CD4-positive, alpha-beta T cell treated with Interferon gamma for 1 hour (primary cell): ENCODE measurements at regions not wholly inside any gene's neighbourhood (a gene's known extent, or its start where the extent isn't known, plus 50 kb on each side); places are given as distances from the start of the nearest gene placed in this dataset.

Source experiments
- DNase-seq: peaks from one replicate; pipeline ENCODE4 v3.0.0-alpha.2; 2020

GRCh38 chr9:22307013-22307711, 139.5 kb upstream of the DMRTA1 start:
- DNase-seq = no peak

GRCh38 chr9:22308177-22308576, 138.4 kb upstream of the DMRTA1 start:
- DNase-seq = no peak

GRCh38 chr9:22316645-22317044, 130.0 kb upstream of the DMRTA1 start:
- DNase-seq = no peak

GRCh38 chr9:22331533-22331932, 115.1 kb upstream of the DMRTA1 start:
- DNase-seq = no peak

- DNase-seq = no peak
Observed at GRCh38 chr9:22332202-22332601, 114.4 kb upstream of the DMRTA1 start.

- DNase-seq = no peak
Observed at GRCh38 chr9:22337261-22337660, 109.4 kb upstream of the DMRTA1 start.

- no peak for DNase-seq
Observed at GRCh38 chr9:22342491-22343217, 104.0 kb upstream of the DMRTA1 start.

- DNase-seq = no peak
Observed at GRCh38 chr9:22343218-22343611, 103.4 kb upstream of the DMRTA1 start.

- DNase-seq = no peak
Observed at GRCh38 chr9:22354699-22355384, 91.8 kb upstream of the DMRTA1 start.

GRCh38 chr9:22356985-22357384, 89.6 kb upstream of the DMRTA1 start:
- no peak for DNase-seq

- no peak for DNase-seq
Observed at GRCh38 chr9:22363421-22363887, 83.2 kb upstream of the DMRTA1 start.

GRCh38 chr9:22373636-22374035, 73.0 kb upstream of the DMRTA1 start:
- DNase-seq = no peak

- no peak for DNase-seq
Observed at GRCh38 chr9:22374051-22374450, 72.6 kb upstream of the DMRTA1 start.

- no peak for DNase-seq
Observed at GRCh38 chr9:22379272-22379671, 67.4 kb upstream of the DMRTA1 start.

- DNase-seq = no peak
Observed at GRCh38 chr9:22381170-22381569, 65.5 kb upstream of the DMRTA1 start.

- no peak for DNase-seq
Observed at GRCh38 chr9:22382331-22382730, 64.3 kb upstream of the DMRTA1 start.

GRCh38 chr9:22383718-22384117, 62.9 kb upstream of the DMRTA1 start:
- no peak for DNase-seq

- DNase-seq = no peak
Observed at GRCh38 chr9:22389271-22389670, 57.4 kb upstream of the DMRTA1 start.

GRCh38 chr9:22392523-22392922, 54.1 kb upstream of the DMRTA1 start:
- DNase-seq = no peak

- no peak for DNase-seq
Observed at GRCh38 chr9:22395687-22396141, 50.9 kb upstream of the DMRTA1 start.
